Adrenal gland (tissue), 5 donors: ENCODE measurements at regions not wholly inside any gene's neighbourhood (a gene's known extent, or its start where the extent isn't known, plus 50 kb on each side); places are given as distances from the start of the nearest gene placed in this dataset.

Source experiments
- CTCF ChIP-seq, 6 experiments: fragments of 450-650 bp in 4 of 6; fragments of 200-600 bp in 2 of 6; sonication (generic) in 1 of 6; IDR thresholded peaks; 1 replicate in 5 of 6; 2 replicates in 1 of 6; pipeline versions ENCODE4 v1.5.1 to v1.8.0; 2016 to 2021; ENCODE audit warnings: antibody characterized with exemption in 6 of 6, mild to moderate bottlenecking in 2 of 6, moderate library complexity in 1 of 6
- POLR2A ChIP-seq, 2 donors: fragments of 450-650 bp; IDR thresholded peaks; one replicate each; pipeline ENCODE4 v1.6.1; 2017; ENCODE audit warnings: antibody characterized with exemption in 2 of 2, mild to moderate bottlenecking in 2 of 2, moderate library complexity in 1 of 2
- donor health status: DM: no; HTN: no; CAD: no.

- TF ChIP-seq CTCF (IDR thresholded peaks at IDR 0.05) (no peak), POLR2A (IDR thresholded peaks at IDR 0.05) (no peak)
Observed at GRCh38 chr3:72248389-72248761, 463.4 kb upstream of the PROK2 start.
